ENCODE measurements at regions not wholly inside any gene's neighbourhood (a gene's known extent, or its start where the extent isn't known, plus 50 kb on each side); places are given as distances from the start of the nearest gene placed in this dataset.

- Mint-ChIP-seq H3K27me3 (ENCODE audit: low read depth) (no peaks in the 10 kb centered on the region), H3K4me1 (peaks cover 16% of the 10 kb centered on the region), H3K36me3 (peaks cover 2% of the 10 kb centered on the region), H3K9me3 (peaks cover 8% of the 10 kb centered on the region), H3K4me3 (no peak overlapping the region), H3K27ac (no peak overlapping the region)
- DNase-seq (ENCODE audit: low spot score in 2 of 2, unreplicated experiment in 2 of 2), result no peak
- TF ChIP-seq, protein P1, sequence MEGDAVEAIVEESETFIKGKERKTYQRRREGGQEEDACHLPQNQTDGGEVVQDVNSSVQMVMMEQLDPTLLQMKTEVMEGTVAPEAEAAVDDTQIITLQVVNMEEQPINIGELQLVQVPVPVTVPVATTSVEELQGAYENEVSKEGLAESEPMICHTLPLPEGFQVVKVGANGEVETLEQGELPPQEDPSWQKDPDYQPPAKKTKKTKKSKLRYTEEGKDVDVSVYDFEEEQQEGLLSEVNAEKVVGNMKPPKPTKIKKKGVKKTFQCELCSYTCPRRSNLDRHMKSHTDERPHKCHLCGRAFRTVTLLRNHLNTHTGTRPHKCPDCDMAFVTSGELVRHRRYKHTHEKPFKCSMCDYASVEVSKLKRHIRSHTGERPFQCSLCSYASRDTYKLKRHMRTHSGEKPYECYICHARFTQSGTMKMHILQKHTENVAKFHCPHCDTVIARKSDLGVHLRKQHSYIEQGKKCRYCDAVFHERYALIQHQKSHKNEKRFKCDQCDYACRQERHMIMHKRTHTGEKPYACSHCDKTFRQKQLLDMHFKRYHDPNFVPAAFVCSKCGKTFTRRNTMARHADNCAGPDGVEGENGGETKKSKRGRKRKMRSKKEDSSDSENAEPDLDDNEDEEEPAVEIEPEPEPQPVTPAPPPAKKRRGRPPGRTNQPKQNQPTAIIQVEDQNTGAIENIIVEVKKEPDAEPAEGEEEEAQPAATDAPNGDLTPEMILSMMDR (IDR thresholded peaks at IDR 0.05; ENCODE audit: unreplicated experiment), result no peak
These were observed 524.6 kb upstream of the SLIT2 start for GRCh38 chr4:19727141-19727540.

DNA sequence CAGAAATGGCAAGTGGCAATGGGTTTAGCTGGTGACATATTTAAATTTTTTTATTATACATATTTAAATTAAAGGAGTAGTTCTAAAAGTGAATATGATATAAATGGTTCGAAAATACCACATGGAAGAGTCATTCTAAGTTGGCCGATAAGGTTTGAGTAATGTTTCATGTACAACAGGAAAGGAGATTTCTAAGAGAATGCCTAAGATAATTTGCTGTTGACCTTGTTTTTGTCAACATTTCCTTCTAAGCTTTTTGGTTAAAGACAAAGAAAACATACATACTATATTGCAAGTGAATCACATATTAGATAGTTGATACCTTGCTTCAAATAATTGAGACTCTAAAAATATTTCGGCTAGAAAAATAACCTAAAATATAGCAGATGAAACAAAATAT is 526.6 kb upstream of the SLIT2 start:
- no peak for DNase-seq (ENCODE audit: low spot score in 2 of 2, unreplicated experiment in 2 of 2)
- no peak overlapping the region for H3K27ac Mint-ChIP-seq
- no peaks in the 10 kb centered on the region for H3K36me3 Mint-ChIP-seq
- TF ChIP-seq, protein P1 (IDR thresholded peaks at IDR 0.05; ENCODE audit: unreplicated experiment), result no peak
- H3K27me3 Mint-ChIP-seq (ENCODE audit: low read depth), result no peaks in the 10 kb centered on the region
- peaks cover 20% of the 10 kb centered on the region for H3K4me1 Mint-ChIP-seq
- peaks cover 5% of the 10 kb centered on the region for H3K9me3 Mint-ChIP-seq
- no peak overlapping the region for H3K4me3 Mint-ChIP-seq

- no peak for DNase-seq (ENCODE audit: low spot score in 2 of 2, unreplicated experiment in 2 of 2)
- TF ChIP-seq, protein P1 (IDR thresholded peaks at IDR 0.05; ENCODE audit: unreplicated experiment), result no peak
- peaks cover 8% of the 10 kb centered on the region for H3K4me1 Mint-ChIP-seq
- H3K27ac Mint-ChIP-seq, result no peak overlapping the region
- H3K36me3 Mint-ChIP-seq, result no peaks in the 10 kb centered on the region
- no peak overlapping the region for H3K4me3 Mint-ChIP-seq
- peaks cover 18% of the 10 kb centered on the region for H3K9me3 Mint-ChIP-seq
- H3K27me3 Mint-ChIP-seq (ENCODE audit: low read depth), result no peaks in the 10 kb centered on the region
These were observed 529.3 kb upstream of the SLIT2 start for GRCh38 chr4:19722404-19722803.

DNA sequence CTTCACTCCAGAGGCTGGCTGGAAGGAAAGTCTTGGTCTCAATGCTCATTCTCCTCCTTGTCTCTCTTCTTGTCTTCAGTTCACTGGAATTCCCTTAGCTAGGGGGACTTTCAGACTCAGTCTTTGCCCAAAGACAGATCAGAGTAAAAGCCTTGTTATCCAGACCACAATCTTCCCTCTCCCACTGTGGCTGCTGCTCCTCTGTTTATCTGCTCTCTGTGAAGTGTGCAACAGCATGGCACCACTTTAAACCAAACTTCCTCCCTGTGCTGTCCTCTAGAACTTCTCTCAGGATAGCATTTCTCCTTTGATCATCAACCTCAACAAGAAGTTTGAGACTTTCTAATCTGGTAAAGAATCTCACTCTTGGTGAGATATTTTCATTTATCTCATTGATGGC is 530.1 kb upstream of the SLIT2 start:
- H3K4me3 Mint-ChIP-seq, result no peak overlapping the region
- no peaks in the 10 kb centered on the region for H3K27me3 Mint-ChIP-seq (ENCODE audit: low read depth)
- H3K9me3 Mint-ChIP-seq, result peaks cover 14% of the 10 kb centered on the region
- peaks cover 12% of the 10 kb centered on the region for H3K4me1 Mint-ChIP-seq
- no peak for DNase-seq (ENCODE audit: low spot score in 2 of 2, unreplicated experiment in 2 of 2)
- no peaks in the 10 kb centered on the region for H3K36me3 Mint-ChIP-seq
- no peak overlapping the region for H3K27ac Mint-ChIP-seq
- TF ChIP-seq, protein P1 (IDR thresholded peaks at IDR 0.05; ENCODE audit: unreplicated experiment), result no peak

DNA sequence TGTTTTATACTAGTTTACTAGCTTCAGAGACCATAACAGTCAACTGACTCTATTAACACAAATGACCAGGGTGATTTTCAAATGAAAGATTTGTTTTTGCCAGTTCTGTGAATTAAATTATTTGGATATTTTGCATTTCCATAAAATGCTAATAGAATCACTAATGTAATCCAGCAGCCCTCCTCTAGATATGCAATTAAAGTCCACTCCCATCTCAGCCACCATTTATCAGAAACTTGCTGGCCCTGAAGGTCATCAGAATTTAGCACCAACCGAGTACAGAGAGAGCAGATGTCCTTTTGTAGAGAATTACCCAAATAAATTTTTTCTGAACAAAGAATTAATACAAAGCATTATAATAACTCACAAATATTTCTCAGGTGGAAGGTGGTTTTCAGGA is 531.1 kb upstream of the SLIT2 start:
- TF ChIP-seq, protein P1 (IDR thresholded peaks at IDR 0.05; ENCODE audit: unreplicated experiment), result no peak
- H3K4me3 Mint-ChIP-seq, result no peak overlapping the region
- peaks cover 21% of the 10 kb centered on the region for H3K4me1 Mint-ChIP-seq
- H3K9me3 Mint-ChIP-seq, result peaks cover 14% of the 10 kb centered on the region
- no peak overlapping the region for H3K27ac Mint-ChIP-seq
- H3K27me3 Mint-ChIP-seq (ENCODE audit: low read depth), result no peaks in the 10 kb centered on the region
- DNase-seq (ENCODE audit: low spot score in 2 of 2, unreplicated experiment in 2 of 2), result no peak
- H3K36me3 Mint-ChIP-seq, result no peaks in the 10 kb centered on the region

DNA sequence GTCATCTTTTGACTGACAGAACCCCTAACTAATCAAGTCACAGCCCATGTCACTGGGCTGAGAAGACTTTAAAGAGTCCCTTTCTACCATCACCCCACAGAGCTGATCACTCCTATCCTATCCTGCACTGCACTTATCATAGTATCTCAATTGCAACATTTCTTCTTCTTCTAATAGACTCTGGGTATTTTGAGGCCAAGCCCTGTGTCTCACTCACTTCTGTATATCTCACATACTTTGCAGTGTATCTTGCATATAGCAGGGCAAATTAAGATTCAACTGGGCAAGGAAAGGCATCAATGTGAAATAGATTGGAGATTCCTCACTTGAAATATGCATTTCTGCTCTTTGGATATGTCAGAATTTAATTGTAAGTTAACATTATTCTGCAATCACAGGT is 531.5 kb upstream of the SLIT2 start:
- Mint-ChIP-seq H3K27ac (no peak overlapping the region), H3K9me3 (peaks cover 14% of the 10 kb centered on the region), H3K36me3 (no peaks in the 10 kb centered on the region), H3K27me3 (ENCODE audit: low read depth) (no peaks in the 10 kb centered on the region), H3K4me1 (peaks cover 25% of the 10 kb centered on the region), H3K4me3 (no peak overlapping the region)
- DNase-seq (ENCODE audit: low spot score in 2 of 2, unreplicated experiment in 2 of 2), result no peak
- TF ChIP-seq, protein P1 (IDR thresholded peaks at IDR 0.05; ENCODE audit: unreplicated experiment), result no peak
